CD4-positive, alpha-beta memory T cell (primary cell): ENCODE measurements at regions not wholly inside any gene's neighbourhood (a gene's known extent, or its start where the extent isn't known, plus 50 kb on each side); places are given as distances from the start of the nearest gene placed in this dataset.

Experiments used
- CTCF ChIA-PET: fragments of 350-600 bp; sonication (Branson Sonifier 250); formaldehyde crosslinking; loops from one replicate; lab custom pipeline; 2021; ENCODE audit warnings: inconsistent platforms; ENCODE audit not compliant: partially characterized antibody; lab: Charles Lee
- POLR2A ChIA-PET: fragments of 350-600 bp; sonication (Branson Sonifier 250); formaldehyde crosslinking; loops from one replicate; lab custom pipeline; 2021; ENCODE audit not compliant: partially characterized antibody; lab: Charles Lee
- DNase-seq, 5 donors: peaks; one replicate each; pipeline versions ENCODE4 v3.0.0 to v3.0.0-alpha.2; 2020 to 2022; ENCODE audit warnings: mixed read lengths in 1 of 5
- H3K27ac ChIP-seq: one replicate; pipeline ENCODE4 v1.7.0; 2013; ENCODE audit warnings: low read depth, low read length
- H3K27me3 ChIP-seq: 2 replicates; pipeline ENCODE4 v1.7.0; 2013; ENCODE audit warnings: mild to moderate bottlenecking, low read length, moderate library complexity; ENCODE audit not compliant: insufficient read depth
- H3K36me3 ChIP-seq: 2 replicates; pipeline ENCODE4 v1.7.0; 2013; ENCODE audit warnings: mild to moderate bottlenecking, low read length, moderate library complexity; ENCODE audit not compliant: insufficient read depth
- H3K4me1 ChIP-seq: 2 replicates; pipeline ENCODE4 v1.7.0; 2013; ENCODE audit warnings: mild to moderate bottlenecking, low read length, moderate library complexity; ENCODE audit not compliant: insufficient read depth
- H3K4me3 ChIP-seq, 2 donors: one replicate each; pipeline ENCODE4 v1.7.0; 2013; ENCODE audit warnings: low read length in 2 of 2, mild to moderate bottlenecking in 1 of 2
- H3K9me3 ChIP-seq, 2 donors: one replicate each; pipeline ENCODE4 v1.7.0; 2013; ENCODE audit warnings: low read length in 2 of 2, control low read depth in 1 of 2; ENCODE audit not compliant: control insufficient read depth in 1 of 2
- H3K27ac Mint-ChIP-seq, 7 donors: one replicate each; pipeline ENCODE4 v1.8.0; 2020 to 2021; ENCODE audit warnings: mixed read lengths in 7 of 7, mild to moderate bottlenecking in 6 of 7, inconsistent platforms in 3 of 7, moderate library complexity in 3 of 7
- H3K27me3 Mint-ChIP-seq, 2 donors: one replicate each; pipeline ENCODE4 v1.8.0; 2020 to 2021; ENCODE audit warnings: mixed read lengths in 2 of 2
- H3K36me3 Mint-ChIP-seq, 2 donors: one replicate each; pipeline ENCODE4 v1.8.0; 2020 to 2021; ENCODE audit warnings: mixed read lengths in 2 of 2, inconsistent platforms in 1 of 2, mild to moderate bottlenecking in 1 of 2
- H3K4me1 Mint-ChIP-seq, 4 donors: one replicate each; pipeline ENCODE4 v1.8.0; 2020 to 2021; ENCODE audit warnings: mixed read lengths in 4 of 4, mild to moderate bottlenecking in 1 of 4
- H3K4me3 Mint-ChIP-seq, 8 donors: one replicate each; pipeline ENCODE4 v1.8.0; 2020 to 2021; ENCODE audit warnings: mixed read lengths in 8 of 8, mild to moderate bottlenecking in 7 of 8, moderate library complexity in 6 of 8, inconsistent platforms in 3 of 8
- H3K9me3 Mint-ChIP-seq, 8 donors: one replicate each; pipeline ENCODE4 v1.8.0; 2020 to 2021; ENCODE audit warnings: mixed read lengths in 8 of 8, mild to moderate bottlenecking in 5 of 8, inconsistent platforms in 3 of 8, moderate library complexity in 1 of 8
- intact Hi-C: fragments of 100-400 bp; cut with micrococcal nuclease; formaldehyde crosslinking; loops from one replicate; pipeline ENCODE4 v1.15.1; 2023

DNA sequence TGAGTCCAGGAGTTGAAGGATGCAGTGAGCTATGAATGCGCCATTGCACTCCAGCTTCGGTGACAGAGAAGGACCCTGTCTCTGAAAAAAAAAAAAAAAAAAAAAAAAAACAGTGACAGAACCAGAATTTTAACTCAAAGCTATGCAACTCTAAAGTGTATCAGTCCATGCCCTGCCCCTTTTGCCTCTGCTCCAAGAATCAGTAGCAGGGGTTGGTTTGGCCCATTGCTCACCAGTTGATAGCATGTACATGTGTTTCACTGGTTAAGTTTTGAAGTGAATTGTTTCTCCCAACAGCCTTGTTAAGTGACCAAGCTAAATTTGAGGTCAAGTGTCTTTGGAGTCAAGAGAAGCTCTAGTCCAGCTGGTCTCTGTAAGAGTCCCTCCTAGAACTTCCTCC, 245.9 kb downstream of the PLPP3 start:
- CTCF ChIA-PET = no interaction called here
- POLR2A ChIA-PET = no interaction called here
- H3K36me3 ChIP-seq = no peaks in the 10 kb centered on the region
- H3K9me3 ChIP-seq = no peaks in the 10 kb centered on the region
- H3K4me3 ChIP-seq = no peak overlapping the region
- Mint-ChIP-seq H3K9me3 (peaks cover 0 to 4% (median 1%) of the 10 kb centered on the region in 8 donors), H3K27ac (no peak overlapping the region), H3K36me3 (no peaks in the 10 kb centered on the region), H3K27me3 (no peaks in the 10 kb centered on the region), H3K4me3 (no peak overlapping the region), H3K4me1 (no peaks in the 10 kb centered on the region)
- no peaks in the 10 kb centered on the region for H3K27me3 ChIP-seq
- H3K27ac ChIP-seq = no peak overlapping the region
- no peak for DNase-seq
- intact Hi-C loops = no loop called here
- no peaks in the 10 kb centered on the region for H3K4me1 ChIP-seq

DNA sequence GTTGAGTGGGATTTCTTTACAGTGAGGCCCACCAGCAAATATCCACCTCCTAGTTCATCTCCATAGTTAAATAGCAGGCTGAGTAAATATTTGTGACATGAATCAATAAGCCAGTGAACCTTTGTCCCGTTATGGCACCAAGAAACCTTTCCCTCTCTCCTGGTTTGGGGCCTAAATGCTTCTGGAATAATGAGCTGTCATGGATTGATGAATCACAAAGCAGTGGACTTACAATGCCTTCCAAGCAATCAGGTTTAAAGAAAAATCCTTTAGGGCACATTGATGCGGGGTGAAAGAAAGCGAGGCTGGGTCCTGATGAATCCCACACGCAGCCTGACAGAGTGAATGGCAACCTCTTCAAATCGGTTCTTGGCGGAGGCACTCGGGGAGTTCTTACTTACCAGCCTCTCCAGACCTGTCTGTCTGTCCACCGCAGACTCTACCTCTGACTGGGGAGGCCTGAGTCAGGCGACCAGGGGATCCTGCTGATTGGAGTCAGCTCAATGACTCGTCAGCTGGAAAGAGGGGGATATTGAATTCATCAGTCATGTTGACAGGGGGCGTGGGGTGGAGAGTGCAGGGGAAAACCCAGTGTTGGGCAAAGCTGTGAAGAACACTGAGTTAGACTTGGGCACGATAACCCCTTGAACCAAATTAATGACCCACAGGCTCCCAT, 247.3 kb downstream of the PLPP3 start:
- Mint-ChIP-seq H3K4me3 (no peak overlapping the region), H3K27me3 (no peaks in the 10 kb centered on the region), H3K36me3 (no peaks in the 10 kb centered on the region), H3K9me3 (peaks cover 0 to 4% (median 0%) of the 10 kb centered on the region in 8 donors), H3K4me1 (no peaks in the 10 kb centered on the region), H3K27ac (peak overlapping the region in 1 of 7 donors; percentile 4)
- no peaks in the 10 kb centered on the region for H3K27me3 ChIP-seq
- no peak for DNase-seq
- CTCF ChIA-PET = no interaction called here
- H3K9me3 ChIP-seq = no peaks in the 10 kb centered on the region
- H3K4me1 ChIP-seq = no peaks in the 10 kb centered on the region
- intact Hi-C loops = no loop called here
- POLR2A ChIA-PET = no interaction called here
- H3K36me3 ChIP-seq = no peaks in the 10 kb centered on the region
- H3K4me3 ChIP-seq = no peak overlapping the region
- no peak overlapping the region for H3K27ac ChIP-seq

GRCh38 chr1:56331207-56331891, 248.0 kb downstream of the PLPP3 start:
- Histone ChIP-seq H3K4me1 (no peaks in the 10 kb centered on the region), H3K36me3 (no peaks in the 10 kb centered on the region), H3K4me3 (no peak overlapping the region), H3K27me3 (no peaks in the 10 kb centered on the region), H3K9me3 (no peaks in the 10 kb centered on the region), H3K27ac (no peak overlapping the region)
- Mint-ChIP-seq H3K27ac (no peak overlapping the region), H3K4me1 (no peaks in the 10 kb centered on the region), H3K36me3 (no peaks in the 10 kb centered on the region), H3K27me3 (no peaks in the 10 kb centered on the region), H3K9me3 (peaks cover 0 to 2% (median 0%) of the 10 kb centered on the region in 8 donors), H3K4me3 (no peak overlapping the region)
- CTCF ChIA-PET = no interaction called here
- no peak for DNase-seq
- POLR2A ChIA-PET = no interaction called here
- intact Hi-C loops = no loop called here

DNA sequence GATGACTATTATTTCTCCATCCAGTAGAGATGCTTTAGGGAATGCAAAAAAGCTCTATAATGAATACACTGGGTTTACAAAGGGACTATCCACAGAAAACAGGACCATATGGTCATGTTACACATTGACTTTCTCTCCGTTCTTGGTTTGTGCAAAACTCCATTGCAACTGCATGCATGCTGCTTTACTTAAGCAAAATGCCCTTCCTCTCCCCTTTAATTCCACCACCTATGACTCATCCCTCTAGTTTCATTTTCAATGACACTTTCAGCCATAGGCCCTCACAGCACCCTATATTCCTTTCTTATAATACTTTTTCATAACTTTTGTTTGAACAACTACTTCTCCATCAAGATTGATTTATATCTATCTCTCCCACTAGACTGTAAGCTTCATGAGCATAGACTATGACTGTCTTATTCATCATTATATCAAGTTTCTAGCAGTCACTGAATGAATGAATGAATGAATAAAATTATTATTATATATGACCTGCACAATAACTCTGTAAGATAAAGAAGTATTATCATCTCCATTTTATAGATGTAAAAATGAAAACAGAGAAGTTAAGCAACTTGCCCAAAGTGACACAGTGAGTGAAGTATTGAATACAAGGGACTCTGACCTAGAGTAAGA, 248.9 kb downstream of the PLPP3 start:
- H3K4me3 ChIP-seq = no peak overlapping the region
- ChIA-PET POLR2A (no interaction called here), CTCF (no interaction called here)
- no peak for DNase-seq
- intact Hi-C loops = no loop called here
- no peak overlapping the region for H3K27ac ChIP-seq
- H3K9me3 ChIP-seq = no peaks in the 10 kb centered on the region
- no peaks in the 10 kb centered on the region for H3K36me3 ChIP-seq
- Mint-ChIP-seq H3K4me3 (no peak overlapping the region), H3K27me3 (no peaks in the 10 kb centered on the region), H3K4me1 (no peaks in the 10 kb centered on the region), H3K9me3 (peaks cover 0 to 2% (median 0%) of the 10 kb centered on the region in 8 donors), H3K27ac (no peak overlapping the region), H3K36me3 (no peaks in the 10 kb centered on the region)
- no peaks in the 10 kb centered on the region for H3K4me1 ChIP-seq
- H3K27me3 ChIP-seq = no peaks in the 10 kb centered on the region

- Mint-ChIP-seq H3K9me3 (peaks cover 0 to 4% (median under 1%) of the 10 kb centered on the region in 8 donors), H3K36me3 (no peaks in the 10 kb centered on the region), H3K4me1 (no peaks in the 10 kb centered on the region), H3K4me3 (no peak overlapping the region), H3K27me3 (no peaks in the 10 kb centered on the region), H3K27ac (no peak overlapping the region)
- Histone ChIP-seq H3K9me3 (no peaks in the 10 kb centered on the region), H3K4me1 (no peaks in the 10 kb centered on the region), H3K36me3 (no peaks in the 10 kb centered on the region), H3K4me3 (no peak overlapping the region), H3K27me3 (no peaks in the 10 kb centered on the region), H3K27ac (no peak overlapping the region)
- ChIA-PET POLR2A (no interaction called here), CTCF (no interaction called here)
- DNase-seq = no peak
- intact Hi-C loops = no loop called here
Measured at GRCh38 chr1:56329970-56330369, 249.4 kb downstream of the PLPP3 start.

DNA sequence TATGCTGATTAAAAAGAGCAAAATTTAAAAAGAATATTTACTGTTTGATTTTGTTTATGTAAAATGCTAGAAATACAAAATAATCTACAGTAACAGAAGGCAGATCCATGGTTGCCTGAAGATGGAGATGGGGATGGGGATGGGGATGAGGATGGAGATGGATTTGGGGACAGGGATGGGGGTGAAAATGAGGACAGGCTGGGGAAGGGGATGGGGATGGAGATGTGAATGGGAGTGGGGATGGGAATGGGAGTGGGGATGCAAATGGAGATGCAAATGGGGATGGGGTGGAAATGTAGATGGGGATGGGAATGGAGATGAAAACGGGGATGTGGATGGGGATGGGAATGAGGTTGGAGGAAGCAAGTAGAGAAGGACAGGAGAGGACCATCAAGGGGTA, 252.2 kb downstream of the PLPP3 start:
- Mint-ChIP-seq H3K9me3 (peaks cover 0 to 8% (median 0%) of the 10 kb centered on the region in 8 donors), H3K4me3 (no peak overlapping the region), H3K27ac (no peak overlapping the region), H3K4me1 (no peaks in the 10 kb centered on the region), H3K36me3 (no peaks in the 10 kb centered on the region), H3K27me3 (no peaks in the 10 kb centered on the region)
- ChIA-PET CTCF (no interaction called here), POLR2A (no interaction called here)
- Histone ChIP-seq H3K4me1 (no peaks in the 10 kb centered on the region), H3K9me3 (no peaks in the 10 kb centered on the region), H3K36me3 (no peaks in the 10 kb centered on the region), H3K27ac (no peak overlapping the region), H3K4me3 (no peak overlapping the region), H3K27me3 (no peaks in the 10 kb centered on the region)
- no peak for DNase-seq
- intact Hi-C loops = no loop called here

- no peaks in the 10 kb centered on the region for H3K4me1 Mint-ChIP-seq
- no peaks in the 10 kb centered on the region for H3K27me3 ChIP-seq
- no peaks in the 10 kb centered on the region for H3K36me3 ChIP-seq
- H3K4me3 ChIP-seq = no peak overlapping the region
- ChIA-PET POLR2A (no interaction called here), CTCF (no interaction called here)
- H3K4me3 Mint-ChIP-seq = no peak overlapping the region
- H3K27ac Mint-ChIP-seq = no peak overlapping the region
- H3K9me3 Mint-ChIP-seq = peaks cover 0 to 8% (median under 1%) of the 10 kb centered on the region in 8 donors
- DNase-seq = no peak
- intact Hi-C loops = no loop called here
- no peaks in the 10 kb centered on the region for H3K27me3 Mint-ChIP-seq
- H3K9me3 ChIP-seq = no peaks in the 10 kb centered on the region
- no peaks in the 10 kb centered on the region for H3K36me3 Mint-ChIP-seq
- no peaks in the 10 kb centered on the region for H3K4me1 ChIP-seq
- no peak overlapping the region for H3K27ac ChIP-seq
Measured at GRCh38 chr1:56326056-56326455, 253.3 kb downstream of the PLPP3 start.
